NCI-H526 (cell line): ENCODE measurements at regions not wholly inside any gene's neighbourhood (a gene's known extent, or its start where the extent isn't known, plus 50 kb on each side); places are given as distances from the start of the nearest gene placed in this dataset.
"Not testable (repeated sequence)": the region's sequence is repeated elsewhere in the genome, so short reads cannot be mapped to it uniquely, and the experiment has no call there.

Experiments used
- DNase-seq, 2 experiments: peaks; one replicate each; lab custom pipeline; 2025; lab: John Stamatoyannopoulos, UW

DNA sequence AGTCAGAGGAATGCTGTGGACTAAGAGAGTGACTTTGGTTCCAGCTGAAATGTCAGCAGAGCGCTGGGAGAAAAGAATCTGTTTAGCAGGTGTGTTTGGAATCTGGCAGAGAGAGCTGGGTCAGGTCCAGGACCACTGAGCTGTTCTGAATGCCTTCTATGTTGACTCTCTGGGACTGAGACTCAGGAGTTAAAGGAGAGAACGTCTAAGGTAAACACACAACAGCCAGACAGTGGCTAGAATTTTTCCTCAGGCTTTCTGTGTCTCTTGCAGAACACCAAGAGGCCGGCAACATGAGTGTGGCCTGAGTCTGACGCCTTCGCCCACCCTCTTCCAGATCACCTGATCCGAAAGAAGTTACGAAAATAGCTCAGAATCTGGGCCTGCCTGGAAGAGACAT, 107.2 kb upstream of the ZNF462 start:
- no peak for DNase-seq

DNA sequence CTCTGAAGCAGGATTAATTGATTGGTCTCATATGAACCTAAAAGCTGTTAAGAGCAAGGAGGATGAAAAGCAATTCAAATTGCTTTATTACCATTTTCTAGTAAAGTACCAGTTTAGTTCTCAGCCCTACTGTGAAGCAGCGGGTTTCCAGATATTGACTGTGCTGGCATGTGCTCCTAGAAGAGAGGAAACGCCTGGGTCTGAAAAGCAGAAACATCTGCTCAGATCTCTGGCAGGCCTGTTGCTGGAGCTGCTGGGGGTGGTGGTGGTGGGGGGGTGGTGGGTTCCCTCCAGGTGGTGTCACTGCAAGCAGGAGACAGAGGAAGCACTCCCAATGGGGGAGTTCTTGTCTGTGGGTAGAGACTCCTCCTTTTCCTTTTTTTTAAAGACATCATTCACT, 105.5 kb upstream of the ZNF462 start:
- no peak for DNase-seq

- no peak for DNase-seq
Measured at GRCh38 chr9:106758911-106759310, 104.1 kb upstream of the ZNF462 start.

- no peak for DNase-seq
Measured at GRCh38 chr9:106761493-106761892, 101.5 kb upstream of the ZNF462 start.

DNA sequence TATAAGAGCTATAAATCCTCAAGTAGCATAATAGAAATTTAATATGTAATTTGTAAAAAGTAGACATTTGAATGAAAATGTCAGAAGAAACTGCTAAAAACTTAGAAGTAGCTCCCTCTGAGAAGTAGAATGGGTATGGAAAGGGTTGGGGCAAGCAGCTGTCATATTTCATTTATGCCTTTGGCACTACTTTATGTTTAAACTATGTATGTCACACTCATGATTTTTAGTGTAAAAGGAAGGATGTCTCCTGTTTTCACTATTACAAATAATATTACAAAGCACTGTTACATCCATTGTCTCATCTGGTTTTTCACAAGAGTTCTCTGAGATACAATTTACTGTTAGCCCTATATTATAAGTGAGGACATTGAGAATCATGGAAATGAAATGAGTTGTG, 96.3 kb upstream of the ZNF462 start:
- DNase-seq: no peak

- no peak for DNase-seq
Measured at GRCh38 chr9:106769331-106769730, 93.6 kb upstream of the ZNF462 start.

GRCh38 chr9:106771608-106772007, 91.4 kb upstream of the ZNF462 start:
- no peak for DNase-seq

DNA sequence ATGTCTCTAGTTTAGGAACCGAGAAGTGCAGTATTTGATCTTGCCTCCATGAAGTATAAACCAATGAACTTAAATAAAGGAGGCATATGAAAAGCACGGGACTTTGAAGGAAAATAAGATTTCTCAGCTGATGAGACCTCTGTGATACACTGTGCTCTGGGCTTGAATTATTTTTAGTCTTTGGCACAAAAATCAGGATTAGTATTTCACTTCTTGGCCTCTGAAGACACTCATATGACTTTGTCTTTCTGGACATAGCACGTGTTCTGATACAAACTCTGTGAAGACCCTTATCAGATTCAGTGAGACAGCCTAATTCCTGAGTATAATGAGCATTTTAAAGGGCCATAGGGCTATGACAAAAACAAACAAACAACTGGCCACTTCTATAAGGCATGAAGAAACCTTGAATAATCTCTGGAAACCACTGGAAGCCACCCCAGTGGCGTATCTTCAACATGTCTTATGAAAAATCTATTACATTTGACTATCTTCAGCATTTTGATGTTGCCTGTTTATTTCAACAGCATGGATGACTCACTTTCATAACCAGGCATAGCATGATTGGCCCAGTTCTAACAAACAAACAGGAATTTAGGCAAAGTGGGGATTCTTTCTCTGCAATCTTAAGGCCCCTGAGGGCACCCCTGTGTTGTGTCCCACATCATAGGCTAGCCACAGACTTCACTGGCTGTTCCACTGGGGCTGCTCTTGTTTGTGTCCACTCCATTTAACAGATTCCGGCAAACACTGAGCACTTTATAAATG, 90.3 kb upstream of the ZNF462 start:
- DNase-seq: no peak

DNA sequence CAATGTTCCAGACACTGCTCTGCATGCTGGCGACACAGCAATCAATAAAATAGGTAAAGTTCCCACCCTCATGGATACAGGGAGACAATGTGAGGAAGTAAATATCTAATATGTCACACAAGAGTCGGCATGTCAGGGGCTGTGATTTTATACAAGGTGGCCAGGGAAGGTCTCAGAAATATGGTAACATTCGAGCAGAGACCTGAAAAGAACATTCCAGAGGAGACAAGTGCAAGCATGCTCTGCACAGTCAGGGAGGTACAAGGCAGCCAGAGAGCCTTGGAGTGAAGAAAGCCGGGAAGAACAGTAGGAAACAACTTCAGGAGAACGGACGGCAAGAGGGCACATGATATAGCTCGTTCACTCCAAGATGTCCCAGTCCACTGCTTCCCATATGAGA, 89.2 kb upstream of the ZNF462 start:
- no peak for DNase-seq

GRCh38 chr9:106775960-106776359, 87.0 kb upstream of the ZNF462 start:
- DNase-seq: no peak

GRCh38 chr9:106779796-106780195, 83.2 kb upstream of the ZNF462 start:
- DNase-seq: no peak

- DNase-seq: no peak
Measured at GRCh38 chr9:106783121-106783520, 79.8 kb upstream of the ZNF462 start.

- no peak for DNase-seq
Measured at GRCh38 chr9:106784076-106784475, 78.9 kb upstream of the ZNF462 start.

GRCh38 chr9:106785200-106785599, 77.8 kb upstream of the ZNF462 start:
- DNase-seq: no peak

GRCh38 chr9:106788021-106788420, 74.9 kb upstream of the ZNF462 start:
- not testable (repeated sequence) for DNase-seq

GRCh38 chr9:106795031-106795430, 67.9 kb upstream of the ZNF462 start:
- DNase-seq: no peak

GRCh38 chr9:106796771-106797170, 66.2 kb upstream of the ZNF462 start:
- no peak for DNase-seq

GRCh38 chr9:106797299-106797698, 65.7 kb upstream of the ZNF462 start:
- no peak for DNase-seq

- no peak for DNase-seq
Measured at GRCh38 chr9:106798016-106798799, 64.8 kb upstream of the ZNF462 start.

DNA sequence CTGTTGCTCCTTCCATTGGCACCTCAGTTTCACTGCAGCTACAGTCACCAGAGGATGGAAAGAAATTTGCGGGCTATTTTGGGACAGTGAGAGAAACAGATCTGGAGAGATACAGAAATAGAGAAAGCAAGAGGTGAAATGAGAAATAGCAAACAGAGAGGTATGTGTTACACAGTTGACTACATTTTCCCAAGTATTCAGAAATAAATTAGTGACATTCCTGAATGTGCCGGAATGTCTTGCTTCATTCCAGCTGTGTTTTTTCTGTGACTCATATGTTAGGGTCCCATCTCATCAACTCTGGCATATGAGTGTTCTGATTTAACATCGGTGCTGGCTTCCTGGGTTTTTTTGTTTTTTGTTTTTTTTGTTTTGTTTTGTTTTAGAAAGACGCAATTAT, 63.8 kb upstream of the ZNF462 start:
- DNase-seq: no peak

DNA sequence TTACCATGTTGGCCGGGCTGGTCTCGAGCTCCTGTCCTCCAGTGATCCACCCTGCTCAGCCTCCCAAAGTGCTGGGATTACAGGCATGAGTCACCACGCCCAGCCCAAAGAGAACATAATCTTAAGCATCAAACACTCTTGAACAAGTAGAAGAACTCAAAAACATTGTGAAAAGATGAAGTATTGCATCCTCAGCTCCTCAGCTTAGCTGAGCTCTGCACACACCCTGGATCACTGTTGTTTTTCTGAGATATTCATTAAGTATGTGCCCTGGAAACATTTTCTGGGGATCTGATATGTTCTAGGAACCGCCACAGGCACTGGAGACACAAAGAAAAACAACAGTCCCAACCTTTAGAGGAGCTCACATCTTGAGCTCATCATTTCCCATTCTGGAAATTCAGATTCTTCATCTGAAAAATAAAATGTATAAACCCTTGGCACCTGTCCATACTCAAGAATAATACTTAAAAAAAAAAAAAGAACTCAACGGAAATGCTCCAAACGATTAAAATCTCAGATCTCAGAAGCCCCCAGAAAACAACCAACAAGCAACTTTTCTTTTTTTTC, 62.2 kb upstream of the ZNF462 start:
- no peak for DNase-seq

DNA sequence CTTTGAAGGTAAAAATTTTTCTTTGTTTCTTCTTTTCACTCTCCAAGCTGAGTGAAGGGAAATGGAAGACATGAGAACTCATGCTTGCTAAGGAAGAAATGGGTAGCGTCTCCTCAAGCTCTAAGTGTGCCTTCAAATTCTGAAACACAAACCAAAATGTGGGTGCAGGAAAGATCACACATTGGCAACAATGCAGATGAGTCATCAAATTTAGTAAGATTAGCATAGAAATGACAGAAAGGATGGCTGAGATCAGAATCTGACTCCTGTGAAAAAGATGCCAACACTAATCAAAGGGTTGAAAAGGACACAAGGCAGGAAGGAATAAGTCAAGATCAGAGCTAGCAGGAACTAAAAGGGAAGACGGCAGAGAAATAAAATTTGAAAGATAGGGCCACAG, 61.1 kb upstream of the ZNF462 start:
- DNase-seq: no peak
